GM12878 (cell line): ENCODE measurements at regions not wholly inside any gene's neighbourhood (a gene's known extent, or its start where the extent isn't known, plus 50 kb on each side); places are given as distances from the start of the nearest gene placed in this dataset.

Experiments used
- CHD2 ChIP-seq: IDR thresholded peaks from 2 replicates; pipeline ENCODE4 v1.6.1; 2011; ENCODE audit warnings: low read depth, low read length, improper control_type of control experiment, borderline replicate concordance
- IKZF1 ChIP-seq: fragments of 450-650 bp; conservative IDR thresholded peaks from 2 replicates; pipeline ENCODE4 v1.6.1; 2017; ENCODE audit warnings: antibody characterized with exemption, mild to moderate bottlenecking
- JUND ChIP-seq: IDR thresholded peaks from 2 replicates; pipeline ENCODE4 v1.6.1; 2012; ENCODE audit warnings: low read depth, mild to moderate bottlenecking, low read length, improper control_type of control experiment, moderate library complexity
- PBX3 ChIP-seq: IDR thresholded peaks from 2 replicates; pipeline ENCODE4 v1.6.1; 2011; ENCODE audit warnings: mild to moderate bottlenecking, low read depth, low read length, moderate library complexity; ENCODE audit not compliant: insufficient replicate concordance
- SMAD1 ChIP-seq: fragments of 450-650 bp; IDR thresholded peaks from 2 replicates; pipeline ENCODE4 v1.6.1; 2018; ENCODE audit warnings: mild to moderate bottlenecking, low read depth; ENCODE audit not compliant: partially characterized antibody
- SMARCA5 ChIP-seq: fragments of 450-650 bp; IDR thresholded peaks from 2 replicates; pipeline ENCODE4 v1.6.1; 2017; ENCODE audit warnings: mild to moderate bottlenecking
- SREBF1 ChIP-seq: IDR thresholded peaks from 2 replicates; pipeline ENCODE4 v1.6.1; 2012; ENCODE audit warnings: mild to moderate bottlenecking, low read length
- ZBTB11 ChIP-seq: fragments of 450-650 bp; formaldehyde crosslinking; IDR thresholded peaks from 2 replicates; pipeline ENCODE4 v1.5.0; 2022; ENCODE audit warnings: mild to moderate bottlenecking, missing genetic modification characterization
- ZZZ3 ChIP-seq: IDR thresholded peaks from 2 replicates; pipeline ENCODE4 v1.6.1; 2011; ENCODE audit warnings: low read depth; ENCODE audit not compliant: control insufficient read depth, insufficient read length
- TF ChIP-seq, protein P1 (sequence below): fragments of 150-350 bp; IDR thresholded peaks from 2 replicates; pipeline ENCODE4 v1.6.1; 2014; ENCODE audit warnings: mild to moderate bottlenecking, low read depth, low read length

DNA sequence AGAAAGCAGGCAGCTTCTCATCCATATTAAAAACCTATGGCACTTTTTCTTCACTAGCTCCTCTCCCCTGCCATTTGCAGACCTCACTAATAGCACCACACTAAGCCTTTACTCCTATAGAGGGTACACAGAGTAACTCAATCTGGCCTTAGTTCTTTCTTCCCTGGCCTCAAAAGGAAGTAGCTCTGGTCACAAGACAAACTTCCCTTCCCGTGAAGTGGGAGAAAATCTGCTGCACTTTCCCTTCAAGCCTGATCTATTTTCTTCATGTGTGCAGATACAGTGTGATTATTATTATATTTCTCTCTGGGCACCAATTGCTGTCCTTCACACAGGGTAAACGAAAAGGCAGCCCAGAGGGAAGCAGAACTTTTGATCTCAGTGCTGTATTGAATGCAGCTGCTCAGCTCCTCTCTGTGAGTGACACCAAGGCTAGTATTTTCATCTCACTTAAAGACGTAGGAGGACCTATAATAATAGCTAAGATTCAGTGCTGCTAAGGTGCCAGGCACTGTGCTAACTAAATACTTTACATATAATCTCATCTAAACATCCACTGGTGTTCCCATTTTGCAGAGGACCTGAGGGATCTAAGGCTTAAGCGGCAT, 61.9 kb upstream of the RASGRP1 start (continued):
- no peak for TF ChIP-seq SMAD1
- TF ChIP-seq CHD2, result no peak
- no peak for TF ChIP-seq ZZZ3
- no peak; the same call in 1 of the 2 replicates for TF ChIP-seq SMARCA5
- TF ChIP-seq JUND, result no peak
- 0 out of 2 replicates have a peak, but pooled peaks have one; percentile 16 for TF ChIP-seq IKZF1
- TF ChIP-seq PBX3, result no peak
- no peak for TF ChIP-seq SREBF1
- TF ChIP-seq, protein P1, sequence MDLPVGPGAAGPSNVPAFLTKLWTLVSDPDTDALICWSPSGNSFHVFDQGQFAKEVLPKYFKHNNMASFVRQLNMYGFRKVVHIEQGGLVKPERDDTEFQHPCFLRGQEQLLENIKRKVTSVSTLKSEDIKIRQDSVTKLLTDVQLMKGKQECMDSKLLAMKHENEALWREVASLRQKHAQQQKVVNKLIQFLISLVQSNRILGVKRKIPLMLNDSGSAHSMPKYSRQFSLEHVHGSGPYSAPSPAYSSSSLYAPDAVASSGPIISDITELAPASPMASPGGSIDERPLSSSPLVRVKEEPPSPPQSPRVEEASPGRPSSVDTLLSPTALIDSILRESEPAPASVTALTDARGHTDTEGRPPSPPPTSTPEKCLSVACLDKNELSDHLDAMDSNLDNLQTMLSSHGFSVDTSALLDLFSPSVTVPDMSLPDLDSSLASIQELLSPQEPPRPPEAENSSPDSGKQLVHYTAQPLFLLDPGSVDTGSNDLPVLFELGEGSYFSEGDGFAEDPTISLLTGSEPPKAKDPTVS, result no peak
- no peak for TF ChIP-seq ZBTB11 (CRISPR knock-in tag)
